Nephron progenitor cell (in vitro differentiated cells): ENCODE measurements at regions not wholly inside any gene's neighbourhood (a gene's known extent, or its start where the extent isn't known, plus 50 kb on each side); places are given as distances from the start of the nearest gene placed in this dataset.

Experiments used
- DNase-seq: peaks from one replicate; pipeline ENCODE4 v3.0.0; 2021
- H3K27ac Mint-ChIP-seq: 2 replicates; pipeline ENCODE4 v1.8.0; 2021; ENCODE audit warnings: mild to moderate bottlenecking, moderate library complexity, mixed read lengths
- H3K27me3 Mint-ChIP-seq: 2 replicates; pipeline ENCODE4 v1.8.0; 2021; ENCODE audit warnings: mild to moderate bottlenecking, low read depth, mixed read lengths; ENCODE audit not compliant: poor library complexity
- H3K36me3 Mint-ChIP-seq: 2 replicates; pipeline ENCODE4 v1.8.0; 2021; ENCODE audit warnings: low read depth, mixed read lengths
- H3K4me1 Mint-ChIP-seq: 2 replicates; pipeline ENCODE4 v1.8.0; 2021; ENCODE audit warnings: mixed read lengths
- H3K4me3 Mint-ChIP-seq: 2 replicates; pipeline ENCODE4 v1.8.0; 2021; ENCODE audit warnings: mild to moderate bottlenecking, moderate library complexity, mixed read lengths
- H3K9me3 Mint-ChIP-seq: 2 replicates; pipeline ENCODE4 v1.8.0; 2021; ENCODE audit warnings: mild to moderate bottlenecking, moderate library complexity, mixed read lengths
- CTCF ChIP-seq: fragments of 200-600 bp; sonication (generic); IDR thresholded peaks from 2 replicates; pipeline ENCODE4 v1.5.0; 2021; ENCODE audit warnings: antibody characterized with exemption

- Mint-ChIP-seq H3K27me3 (peaks cover 3% of the 10 kb centered on the region), H3K27ac (no peak overlapping the region), H3K36me3 (no peaks in the 10 kb centered on the region), H3K4me1 (no peaks in the 10 kb centered on the region), H3K4me3 (no peak overlapping the region), H3K9me3 (no peaks in the 10 kb centered on the region)
- TF ChIP-seq CTCF = no peak
- DNase-seq = no peak
Observed at GRCh38 chr5:13640270-13640669, 304.2 kb downstream of the DNAH5 start.

- Mint-ChIP-seq H3K9me3 (no peaks in the 10 kb centered on the region), H3K36me3 (no peaks in the 10 kb centered on the region), H3K27ac (no peak overlapping the region), H3K4me1 (no peaks in the 10 kb centered on the region), H3K27me3 (peaks cover 3% of the 10 kb centered on the region), H3K4me3 (no peak overlapping the region)
- no peak for DNase-seq
- TF ChIP-seq CTCF = no peak
Observed at GRCh38 chr5:13632676-13633075, 311.8 kb downstream of the DNAH5 start.

GRCh38 chr5:13629218-13629617, 315.3 kb downstream of the DNAH5 start:
- no peak for TF ChIP-seq CTCF
- Mint-ChIP-seq H3K27me3 (peaks cover 3% of the 10 kb centered on the region), H3K4me1 (no peaks in the 10 kb centered on the region), H3K4me3 (no peak overlapping the region), H3K9me3 (no peaks in the 10 kb centered on the region), H3K36me3 (no peaks in the 10 kb centered on the region), H3K27ac (no peak overlapping the region)
- no peak for DNase-seq

GRCh38 chr5:13627673-13628454, 316.6 kb downstream of the DNAH5 start:
- peaks cover 3% of the 10 kb centered on the region for H3K27me3 Mint-ChIP-seq
- H3K9me3 Mint-ChIP-seq = no peaks in the 10 kb centered on the region
- H3K36me3 Mint-ChIP-seq = no peaks in the 10 kb centered on the region
- H3K4me1 Mint-ChIP-seq = no peaks in the 10 kb centered on the region
- DNase-seq = no peak
- no peak overlapping the region for H3K27ac Mint-ChIP-seq
- no peak for TF ChIP-seq CTCF
- H3K4me3 Mint-ChIP-seq = no peak overlapping the region

- no peak for DNase-seq
- Mint-ChIP-seq H3K4me1 (no peaks in the 10 kb centered on the region), H3K9me3 (no peaks in the 10 kb centered on the region), H3K27me3 (no peaks in the 10 kb centered on the region), H3K27ac (no peak overlapping the region), H3K36me3 (no peaks in the 10 kb centered on the region), H3K4me3 (no peak overlapping the region)
- TF ChIP-seq CTCF = no peak
Observed at GRCh38 chr5:13625616-13626198, 318.8 kb downstream of the DNAH5 start.
